ENCODE measurements at regions not wholly inside any gene's neighbourhood (a gene's known extent, or its start where the extent isn't known, plus 50 kb on each side); places are given as distances from the start of the nearest gene placed in this dataset.

DNA sequence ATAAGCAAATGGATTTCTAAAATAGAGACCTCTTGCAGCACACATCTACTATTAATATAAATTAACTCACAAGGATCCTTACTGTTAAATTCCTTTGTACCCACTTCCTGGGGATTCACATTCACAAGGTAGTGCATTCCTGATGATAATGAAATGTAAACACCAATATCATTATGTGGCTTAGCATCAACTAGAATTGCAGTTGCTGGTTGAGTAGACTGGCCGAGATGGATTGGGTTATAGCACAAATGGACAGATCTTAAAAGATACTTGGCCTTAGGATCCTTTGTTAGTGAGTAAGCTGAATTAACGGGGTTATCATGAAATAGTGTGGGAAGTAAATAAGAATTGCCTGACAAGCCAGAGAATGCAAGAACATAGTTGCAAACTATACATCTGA, 369.1 kb downstream of the AEBP2 start:
- TF ChIP-seq, protein P1, sequence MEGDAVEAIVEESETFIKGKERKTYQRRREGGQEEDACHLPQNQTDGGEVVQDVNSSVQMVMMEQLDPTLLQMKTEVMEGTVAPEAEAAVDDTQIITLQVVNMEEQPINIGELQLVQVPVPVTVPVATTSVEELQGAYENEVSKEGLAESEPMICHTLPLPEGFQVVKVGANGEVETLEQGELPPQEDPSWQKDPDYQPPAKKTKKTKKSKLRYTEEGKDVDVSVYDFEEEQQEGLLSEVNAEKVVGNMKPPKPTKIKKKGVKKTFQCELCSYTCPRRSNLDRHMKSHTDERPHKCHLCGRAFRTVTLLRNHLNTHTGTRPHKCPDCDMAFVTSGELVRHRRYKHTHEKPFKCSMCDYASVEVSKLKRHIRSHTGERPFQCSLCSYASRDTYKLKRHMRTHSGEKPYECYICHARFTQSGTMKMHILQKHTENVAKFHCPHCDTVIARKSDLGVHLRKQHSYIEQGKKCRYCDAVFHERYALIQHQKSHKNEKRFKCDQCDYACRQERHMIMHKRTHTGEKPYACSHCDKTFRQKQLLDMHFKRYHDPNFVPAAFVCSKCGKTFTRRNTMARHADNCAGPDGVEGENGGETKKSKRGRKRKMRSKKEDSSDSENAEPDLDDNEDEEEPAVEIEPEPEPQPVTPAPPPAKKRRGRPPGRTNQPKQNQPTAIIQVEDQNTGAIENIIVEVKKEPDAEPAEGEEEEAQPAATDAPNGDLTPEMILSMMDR (IDR thresholded peaks at IDR 0.05): no peak
- no peak for TF ChIP-seq POLR2A (IDR thresholded peaks at IDR 0.05)
